ENCODE measurements at regions not wholly inside any gene's neighbourhood (a gene's known extent, or its start where the extent isn't known, plus 50 kb on each side); places are given as distances from the start of the nearest gene placed in this dataset.

DNA sequence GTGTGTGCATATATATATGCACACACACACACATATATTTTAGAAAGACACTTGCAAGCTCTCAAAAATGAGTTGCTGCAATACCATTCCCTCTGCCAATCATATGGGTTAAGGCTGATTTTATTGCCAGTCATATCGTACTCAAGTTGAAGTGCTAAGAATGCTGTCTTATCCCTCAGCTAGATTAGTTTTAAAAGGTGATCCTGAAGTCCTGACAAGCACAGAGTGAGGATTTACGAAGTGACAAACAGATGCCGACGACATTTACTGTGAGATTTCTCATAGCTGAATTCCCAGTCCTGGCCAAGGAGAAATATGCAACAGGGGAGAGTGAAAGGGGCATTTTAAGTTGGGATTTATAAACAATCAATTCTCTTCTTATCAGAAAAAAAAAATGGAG is 126.2 kb upstream of the RBFOX1 start:
- DNase-seq (ENCODE audit: low spot score), result no peak

DNA sequence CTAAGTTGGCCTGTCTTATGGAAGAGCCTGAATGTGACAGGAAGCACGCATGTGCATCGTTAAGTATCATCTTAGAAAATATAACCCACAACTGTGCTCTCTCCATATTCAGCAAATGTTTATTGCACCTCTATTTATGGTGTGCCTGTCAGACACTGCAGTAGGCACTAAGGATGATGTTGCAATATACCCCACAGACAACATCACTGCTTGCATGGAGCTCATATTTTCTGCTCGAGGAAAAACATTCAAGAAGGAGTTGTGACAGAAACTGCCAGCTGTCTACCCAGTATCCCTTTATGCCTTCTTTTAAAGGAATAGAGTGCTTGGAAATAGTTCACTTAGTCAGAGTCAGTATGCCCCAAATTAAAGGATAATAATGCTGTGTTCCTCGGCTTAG is 132.3 kb upstream of the RBFOX1 start:
- DNase-seq (ENCODE audit: low spot score), result no peak
- intact Hi-C loops (cut with DNase I), result loop anchor here in 1 of 2 donors (10.0 kb wide), 1 partner anchor 1616 kb away; no protein-coding TSS in a partner anchor

More for the DNA sequence above, 126.2 kb upstream of the RBFOX1 start:
- intact Hi-C loops (cut with DNase I), result loop anchor here in 1 of 2 donors (10.0 kb wide), 1 partner anchor 1622 kb away; no protein-coding TSS in a partner anchor

DNA sequence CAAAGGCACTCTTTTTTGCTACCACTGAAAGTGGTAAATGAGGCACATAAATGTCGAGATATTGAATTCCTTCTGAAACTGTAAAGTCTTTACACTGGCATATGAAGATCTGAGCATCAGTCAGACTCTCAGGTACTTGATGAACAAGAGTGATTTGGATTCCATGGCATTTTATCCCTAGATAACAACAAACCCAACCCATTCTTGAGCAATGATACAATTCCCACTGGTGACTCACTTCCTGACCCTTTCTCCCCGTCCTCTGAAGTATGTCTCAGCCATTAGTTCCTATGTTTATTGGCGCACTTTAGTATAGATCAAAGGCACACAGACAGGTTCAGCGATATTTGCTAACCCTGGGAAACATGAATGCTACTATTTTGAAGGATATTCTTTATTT is 147.0 kb upstream of the RBFOX1 start:
- intact Hi-C loops (cut with DNase I), result no loop called here
- DNase-seq (ENCODE audit: low spot score), result no peak

DNA sequence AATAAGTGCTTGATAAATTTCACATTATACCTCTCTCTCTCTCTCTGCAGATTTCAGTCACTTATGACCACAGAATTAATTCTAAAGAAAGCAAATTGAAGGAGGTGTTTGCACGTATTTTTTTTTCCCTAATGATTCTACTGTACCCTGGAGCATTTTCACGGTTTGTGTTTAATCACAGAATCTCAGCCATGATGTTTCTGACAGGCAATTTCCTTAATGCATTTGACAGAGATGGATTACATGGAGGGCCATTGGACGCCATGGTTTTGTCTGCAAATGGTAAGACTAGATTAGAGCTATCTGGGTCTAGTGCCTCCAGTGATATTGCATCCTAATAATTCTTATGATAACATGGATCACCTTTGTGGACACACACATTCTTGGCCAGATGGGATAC is 147.5 kb upstream of the RBFOX1 start:
- intact Hi-C loops (cut with DNase I), result no loop called here
- no peak for DNase-seq (ENCODE audit: low spot score)

DNA sequence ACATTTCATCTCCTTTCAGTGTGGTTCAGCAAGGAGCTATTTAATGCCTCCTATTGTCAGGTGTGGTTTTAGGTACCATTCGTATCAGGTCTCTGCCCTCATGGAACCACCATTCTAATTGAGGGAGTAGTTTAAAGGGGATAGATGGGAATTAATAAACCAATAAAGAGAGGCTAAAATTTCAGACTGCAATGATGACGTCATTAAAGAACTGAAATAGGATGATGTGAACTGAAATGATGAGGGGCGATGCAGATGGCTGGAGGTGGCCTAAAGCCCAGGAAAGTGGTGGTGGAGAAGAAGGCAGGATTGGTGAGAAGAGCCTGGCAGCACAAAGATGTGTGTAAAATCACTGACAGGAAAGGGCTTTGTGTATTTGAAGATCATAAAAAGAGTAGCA is 148.9 kb upstream of the RBFOX1 start:
- DNase-seq (ENCODE audit: low spot score), result no peak
- intact Hi-C loops (cut with DNase I), result loop anchor here in 1 of 2 donors (5.0 kb wide), 1 partner anchor 604 kb away; no protein-coding TSS in a partner anchor

DNA sequence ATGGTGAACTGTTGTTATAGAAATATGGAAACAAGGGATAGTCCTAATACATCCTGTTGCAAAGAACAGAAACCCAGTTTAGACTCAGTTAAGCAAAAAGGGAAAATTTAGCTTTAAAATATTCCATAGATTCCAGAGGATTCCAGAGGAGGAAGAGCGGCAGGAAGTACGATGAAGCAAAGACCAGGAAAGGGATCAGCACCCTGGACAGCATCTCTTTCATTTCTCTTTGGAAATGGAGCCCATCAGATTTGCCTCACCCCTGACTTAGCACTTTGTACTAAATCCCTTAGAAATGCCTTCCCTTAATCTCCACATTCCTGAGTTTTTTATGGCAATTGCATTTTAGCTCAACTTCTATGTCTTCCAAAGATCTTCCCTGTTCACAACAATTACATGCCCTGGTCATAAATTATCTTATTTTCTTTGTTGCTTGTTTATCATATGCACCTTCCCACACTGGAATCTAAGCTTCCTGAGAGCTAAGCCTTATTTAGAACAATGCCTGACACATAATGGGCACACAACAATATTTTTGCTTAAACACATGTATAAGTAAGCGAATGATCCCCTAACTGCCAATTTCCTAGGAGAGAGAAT is 150.0 kb upstream of the RBFOX1 start:
- no peak for DNase-seq (ENCODE audit: low spot score)
- intact Hi-C loops (cut with DNase I), result loop anchor here in 1 of 2 donors (5.0 kb wide), 1 partner anchor 605 kb away; no protein-coding TSS in a partner anchor

DNA sequence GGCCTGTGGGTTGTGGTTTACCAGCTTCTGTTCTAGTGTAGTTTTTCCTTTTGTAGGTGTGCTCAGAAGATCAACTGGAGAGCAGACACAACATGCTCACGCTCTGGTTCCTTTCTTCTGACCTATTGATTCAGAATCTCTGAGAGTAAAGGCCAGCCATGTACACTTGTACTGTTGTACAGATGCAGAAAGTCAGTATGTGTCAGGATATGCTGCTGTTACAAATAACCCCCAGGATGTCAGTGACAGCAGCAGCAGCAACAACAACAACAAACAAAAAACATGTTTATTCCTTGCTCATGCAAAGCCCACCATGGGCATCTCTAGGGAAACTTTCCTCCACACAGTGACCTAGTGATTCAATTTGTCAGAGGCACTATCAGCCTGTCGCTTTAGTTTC is 154.8 kb upstream of the RBFOX1 start:
- intact Hi-C loops (cut with DNase I), result no loop called here
- DNase-seq (ENCODE audit: low spot score), result no peak

DNA sequence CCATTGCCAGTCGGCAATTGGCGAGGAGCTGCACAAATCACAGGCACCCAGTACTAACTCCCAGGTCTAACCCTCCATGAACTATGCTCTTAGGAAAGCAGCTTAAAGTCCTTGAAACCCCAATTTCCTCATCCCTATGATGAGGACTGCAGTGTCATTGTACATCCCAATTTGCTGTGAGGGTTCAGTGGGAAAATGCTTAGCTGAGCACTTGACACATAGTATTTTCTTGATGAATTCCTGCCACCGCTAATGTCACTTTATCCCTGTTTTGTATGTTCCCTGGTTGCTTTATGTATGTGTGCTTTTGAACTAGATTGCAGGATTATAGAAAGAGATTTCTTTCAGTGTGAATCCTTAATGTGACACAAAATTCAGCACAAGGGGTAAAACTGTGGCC is 161.5 kb upstream of the RBFOX1 start:
- no peak for DNase-seq (ENCODE audit: low spot score)
- intact Hi-C loops (cut with DNase I), result no loop called here

DNA sequence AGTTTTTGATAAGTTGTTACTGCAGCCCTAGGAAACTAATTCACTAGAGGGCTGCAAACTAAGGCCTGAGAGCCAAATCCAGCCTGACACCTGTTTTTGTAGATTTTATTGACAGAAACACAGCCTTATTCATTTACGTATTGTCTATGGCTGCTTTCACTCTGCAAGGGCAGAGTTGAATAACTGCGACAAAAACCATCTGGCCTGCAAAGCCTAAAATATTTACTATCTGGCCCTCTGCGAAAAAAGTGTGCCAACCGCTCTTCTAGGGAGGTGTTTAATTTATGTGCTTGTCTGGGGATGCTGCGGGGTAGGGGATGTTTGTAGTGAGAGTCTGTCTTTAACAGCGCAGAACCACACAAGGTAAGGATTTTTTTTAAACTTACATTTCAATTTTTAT is 165.0 kb upstream of the RBFOX1 start:
- DNase-seq (ENCODE audit: low spot score), result no peak
- intact Hi-C loops (cut with DNase I), result no loop called here

DNA sequence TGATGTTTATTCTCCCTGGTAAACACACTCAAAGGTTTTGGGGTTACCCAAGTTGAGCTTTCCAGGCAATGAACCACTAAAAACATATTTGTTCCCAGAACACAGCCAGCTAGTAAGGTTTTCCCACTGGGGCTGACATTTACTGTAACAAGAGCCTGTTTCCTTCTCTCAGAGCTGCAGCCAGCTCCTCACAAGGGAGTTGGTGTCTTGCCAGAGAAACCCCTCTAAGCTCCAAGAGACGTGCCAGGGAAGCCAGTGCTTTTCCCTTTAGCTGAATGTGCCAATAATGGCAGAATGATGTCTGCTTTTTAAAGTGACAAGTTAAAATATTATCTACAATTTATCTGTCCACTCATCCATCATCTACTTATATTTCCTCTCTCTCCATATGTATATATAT is 170.8 kb upstream of the RBFOX1 start:
- no peak for DNase-seq (ENCODE audit: low spot score)
- intact Hi-C loops (cut with DNase I), result no loop called here

DNA sequence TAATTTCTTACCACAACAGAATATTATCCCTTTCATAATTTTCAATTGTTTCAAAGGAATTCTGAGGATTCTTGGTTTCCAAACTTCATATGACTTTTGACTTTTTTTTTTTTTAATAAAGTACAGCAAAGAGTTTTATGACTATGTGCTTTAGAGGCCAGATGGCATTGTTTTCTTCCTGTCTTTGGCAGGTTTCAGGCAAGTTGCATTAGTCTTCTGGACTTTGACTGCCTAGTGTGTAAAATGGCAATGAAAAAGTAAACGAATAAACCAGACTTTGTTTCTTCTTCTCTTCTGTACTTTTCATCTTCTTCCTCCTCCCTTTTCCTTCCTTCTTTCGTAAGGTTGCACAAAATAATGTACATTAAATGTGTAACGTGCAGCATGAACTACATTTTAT is 172.6 kb upstream of the RBFOX1 start:
- DNase-seq (ENCODE audit: low spot score), result no peak
- intact Hi-C loops (cut with DNase I), result no loop called here

DNA sequence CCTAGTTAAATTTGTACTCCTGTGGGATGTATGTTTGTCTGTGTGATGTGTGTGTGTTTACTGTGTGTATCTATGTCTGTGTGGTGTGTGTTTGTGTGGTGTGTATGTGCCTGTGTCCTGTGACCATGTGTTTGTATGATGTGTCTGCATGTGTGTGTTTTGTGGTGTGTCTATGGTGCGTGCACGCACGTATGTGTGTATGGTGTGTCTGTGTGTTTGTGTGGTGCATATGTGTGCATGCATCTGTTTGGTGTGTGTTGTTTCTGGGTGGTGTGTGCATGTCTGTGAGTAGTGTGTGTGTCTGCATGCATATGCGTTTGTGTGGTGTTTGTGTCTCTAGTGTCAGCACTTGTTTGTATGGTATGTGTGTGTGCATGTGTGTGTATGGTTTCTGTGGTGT is 174.2 kb upstream of the RBFOX1 start:
- no peak for DNase-seq (ENCODE audit: low spot score)
- intact Hi-C loops (cut with DNase I), result loop anchor here in 1 of 2 donors (10.0 kb wide), 1 partner anchor 1134 kb away; no protein-coding TSS in a partner anchor

DNA sequence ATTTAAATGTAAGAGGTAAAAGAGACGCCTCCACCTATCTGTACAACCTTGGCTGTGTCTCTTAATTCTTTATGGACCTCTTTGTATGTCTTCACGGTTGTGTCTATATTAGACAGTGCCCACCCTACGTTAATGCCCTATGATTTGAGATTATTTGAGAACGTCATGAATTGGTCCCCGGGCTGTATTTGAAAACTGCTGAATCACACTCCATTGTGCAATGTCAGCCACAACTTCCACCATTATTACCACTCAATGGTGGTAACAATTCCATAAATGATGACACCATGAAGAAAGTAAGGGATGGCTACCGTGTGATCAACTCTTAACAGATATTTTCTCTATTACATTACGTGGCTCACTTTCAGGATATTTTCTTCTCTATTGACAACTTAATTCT is 182.4 kb upstream of the RBFOX1 start:
- intact Hi-C loops (cut with DNase I), result loop anchor here in 1 of 2 donors (10.0 kb wide), 1 partner anchor 1125 kb away; no protein-coding TSS in a partner anchor
- DNase-seq (ENCODE audit: low spot score), result no peak

DNA sequence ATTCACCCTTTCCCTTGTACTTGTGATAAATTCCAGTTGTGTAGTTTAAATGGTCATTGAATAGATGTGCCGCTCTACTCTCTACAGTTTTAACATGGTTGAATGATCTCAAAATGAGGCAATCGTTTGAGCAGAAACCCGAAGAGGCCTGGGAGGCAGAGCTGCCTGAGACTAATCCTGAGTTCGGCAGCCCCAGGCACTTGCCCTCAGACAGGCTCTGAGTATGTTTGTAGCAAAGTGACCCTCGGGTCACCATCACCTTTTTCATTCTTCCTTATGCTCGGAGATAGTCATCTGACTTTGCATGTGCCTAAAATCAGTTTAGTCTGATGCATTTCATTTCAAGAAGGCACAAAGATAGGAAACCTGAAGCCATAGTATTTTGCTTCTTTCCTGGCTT is 184.0 kb upstream of the RBFOX1 start:
- no peak for DNase-seq (ENCODE audit: low spot score)
- intact Hi-C loops (cut with DNase I), result loop anchor here in 1 of 2 donors (10.0 kb wide), 1 partner anchor 46 kb away; no protein-coding TSS in a partner anchor

DNA sequence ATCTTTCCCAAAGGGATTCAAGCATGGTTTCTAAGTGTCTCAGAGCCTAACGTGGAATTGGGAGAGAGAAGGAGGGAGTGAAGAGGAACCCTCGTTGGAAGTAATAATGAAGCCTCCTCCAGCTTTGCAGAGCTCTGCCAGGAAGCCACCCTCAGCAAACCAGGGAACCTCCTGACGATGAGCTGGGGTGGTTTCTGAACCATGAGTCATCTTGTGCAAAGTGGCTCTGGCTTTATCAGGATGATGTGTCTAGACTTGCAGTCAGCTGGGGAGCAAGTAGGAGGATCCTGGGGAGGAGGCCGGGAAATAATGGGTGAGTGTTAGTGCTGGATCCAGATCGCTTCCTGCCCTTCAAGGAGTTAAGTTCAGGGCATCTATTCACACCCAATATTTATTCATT is 191.7 kb upstream of the RBFOX1 start:
- intact Hi-C loops (cut with DNase I), result loop anchor here in 1 of 2 donors (10.0 kb wide), 1 partner anchor 54 kb away; no protein-coding TSS in a partner anchor
- DNase-seq (ENCODE audit: low spot score), result no peak

DNA sequence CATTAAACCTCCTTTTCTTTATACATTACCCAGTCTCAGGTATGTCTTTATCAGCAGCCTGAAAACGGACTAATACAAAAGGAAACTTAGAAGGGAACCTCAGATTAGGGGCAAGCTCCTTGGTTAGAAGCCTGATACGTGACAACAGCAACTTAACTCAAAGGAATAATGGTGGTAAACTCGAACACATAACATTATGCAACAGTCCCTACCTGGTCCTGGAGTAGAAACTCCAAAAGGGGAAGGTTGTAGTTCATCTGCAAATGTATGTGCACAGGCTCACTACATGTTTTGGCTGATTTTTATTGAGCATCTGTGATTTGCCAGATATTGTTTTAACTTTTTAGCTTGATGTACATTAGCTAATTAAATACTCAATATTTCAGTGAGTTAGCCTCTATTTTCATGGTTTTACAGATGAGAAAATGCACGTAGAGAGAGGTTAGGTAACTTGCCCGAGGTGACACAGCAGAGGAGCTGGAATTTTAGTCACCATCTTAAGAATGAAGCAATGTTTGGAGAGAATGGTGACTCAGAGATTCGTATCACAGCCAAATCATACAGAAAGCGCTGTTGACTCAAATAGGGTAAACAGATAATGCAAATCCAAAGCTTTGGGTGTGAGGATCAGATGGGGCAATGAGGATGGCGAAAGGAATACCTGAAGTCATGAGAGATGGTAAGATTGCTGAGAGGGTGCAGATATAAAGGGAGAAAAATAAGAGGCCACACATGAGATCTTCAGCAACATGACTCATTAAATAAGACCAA is 194.9 kb upstream of the RBFOX1 start:
- intact Hi-C loops (cut with DNase I), result no loop called here

DNA sequence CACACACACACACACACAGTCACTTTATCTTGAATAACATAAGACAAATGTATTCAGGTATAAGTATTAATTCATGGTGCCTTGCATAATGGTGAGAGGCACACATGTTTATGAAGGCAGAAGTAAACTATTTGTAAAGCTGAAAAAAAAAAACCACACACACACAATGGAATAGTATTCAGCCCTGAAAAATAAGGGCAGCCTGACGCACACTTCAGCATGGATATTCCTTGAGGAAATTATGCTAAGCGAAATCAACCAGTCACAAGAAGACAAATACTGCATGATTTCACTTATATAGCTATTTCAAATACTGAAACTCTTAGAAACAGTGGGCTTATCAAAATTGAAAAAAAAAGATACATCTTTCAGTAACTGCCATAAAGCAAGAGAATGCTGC is 200.2 kb upstream of the RBFOX1 start:
- no peak for DNase-seq (ENCODE audit: low spot score)
- intact Hi-C loops (cut with DNase I), result no loop called here

More for the DNA sequence above, 194.9 kb upstream of the RBFOX1 start:
- no peak for DNase-seq (ENCODE audit: low spot score)

DNA sequence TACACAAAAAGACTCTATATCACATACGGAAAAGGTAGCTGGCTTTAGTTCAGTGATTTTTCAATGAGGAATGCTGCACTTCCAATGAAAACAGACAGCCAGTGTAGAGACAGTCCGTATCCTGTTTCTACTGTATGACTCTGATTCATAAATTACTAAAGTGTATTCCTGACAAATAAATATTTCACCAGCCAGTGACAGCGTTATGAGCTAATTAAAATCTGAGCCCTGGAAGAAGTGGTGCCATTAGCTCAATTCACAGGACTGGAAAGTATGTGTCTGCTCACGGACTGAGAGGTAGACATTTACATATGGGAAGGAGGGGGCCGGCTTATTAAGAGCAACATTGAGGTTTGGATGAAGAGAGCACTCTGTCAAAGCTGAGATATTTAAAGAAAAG is 207.9 kb upstream of the RBFOX1 start:
- intact Hi-C loops (cut with DNase I), result no loop called here

DNA sequence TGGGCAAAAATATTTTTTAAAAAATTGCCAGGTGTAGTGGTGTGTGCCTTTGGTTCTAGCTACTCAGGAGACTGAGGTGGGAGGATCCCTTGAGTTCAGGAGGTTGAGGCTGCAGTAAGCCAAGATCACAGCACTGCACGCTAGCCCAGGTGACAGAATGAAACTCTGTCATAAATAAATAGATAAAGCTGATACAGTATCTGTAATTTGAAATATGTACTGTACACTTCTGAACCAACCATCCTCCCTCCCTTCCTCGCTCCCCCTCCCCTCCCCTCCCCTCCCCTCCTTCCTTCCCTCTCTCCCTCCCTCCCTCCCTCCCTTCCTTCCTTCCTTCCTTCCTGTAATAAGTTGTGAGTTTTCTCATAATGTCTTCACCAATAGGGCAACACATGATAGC is 208.4 kb upstream of the RBFOX1 start:
- intact Hi-C loops (cut with DNase I), result no loop called here

More for the DNA sequence above, 207.9 kb upstream of the RBFOX1 start:
- no peak for DNase-seq (ENCODE audit: low spot score)

DNA sequence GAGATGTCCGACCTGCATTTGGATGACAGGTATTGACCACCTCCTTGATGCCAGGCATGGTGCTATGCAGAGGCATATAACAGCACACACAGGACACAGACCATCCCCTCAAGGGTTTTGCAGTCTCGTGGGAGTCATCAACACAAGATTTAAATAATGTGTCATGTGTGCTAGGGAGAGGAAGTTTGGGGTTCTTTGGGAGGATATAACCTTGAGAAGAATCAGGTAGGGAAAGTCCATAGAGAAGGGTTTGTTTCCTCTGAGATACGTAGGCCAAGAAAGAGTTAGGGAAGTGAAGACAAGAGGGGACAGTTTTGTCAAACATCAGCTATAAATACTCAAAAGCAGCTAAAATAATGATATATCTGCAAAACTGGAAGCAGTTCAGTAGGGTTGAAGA is 215.9 kb upstream of the RBFOX1 start:
- intact Hi-C loops (cut with DNase I), result no loop called here

More for the DNA sequence above, 208.4 kb upstream of the RBFOX1 start:
- no peak for DNase-seq (ENCODE audit: low spot score)

DNA sequence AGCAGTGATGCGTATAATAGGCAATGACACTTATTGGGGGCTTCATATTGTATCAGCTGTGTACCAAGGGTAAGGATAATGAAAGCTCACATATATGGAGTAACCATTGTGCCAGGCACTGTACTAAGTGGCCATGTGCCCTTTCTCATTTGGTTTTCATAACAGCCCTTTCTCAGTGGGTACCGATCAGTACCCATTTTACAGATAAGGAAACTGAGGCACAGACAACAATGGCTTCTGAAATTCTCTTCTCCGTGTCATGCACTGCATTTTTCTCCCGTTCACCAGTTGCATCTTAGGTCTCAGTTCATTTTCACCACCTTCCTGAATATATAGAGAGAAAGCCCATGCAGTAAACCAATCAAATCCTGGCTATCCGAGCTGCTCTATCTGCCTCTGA is 216.7 kb upstream of the RBFOX1 start:
- intact Hi-C loops (cut with DNase I), result no loop called here
- DNase-seq (ENCODE audit: low spot score), result no peak

More for the DNA sequence above, 215.9 kb upstream of the RBFOX1 start:
- no peak for DNase-seq (ENCODE audit: low spot score)

Measured in posterior vena cava (tissue), 2 donors.